ENCODE measurements at regions not wholly inside any gene's neighbourhood (a gene's known extent, or its start where the extent isn't known, plus 50 kb on each side); places are given as distances from the start of the nearest gene placed in this dataset.

DNA sequence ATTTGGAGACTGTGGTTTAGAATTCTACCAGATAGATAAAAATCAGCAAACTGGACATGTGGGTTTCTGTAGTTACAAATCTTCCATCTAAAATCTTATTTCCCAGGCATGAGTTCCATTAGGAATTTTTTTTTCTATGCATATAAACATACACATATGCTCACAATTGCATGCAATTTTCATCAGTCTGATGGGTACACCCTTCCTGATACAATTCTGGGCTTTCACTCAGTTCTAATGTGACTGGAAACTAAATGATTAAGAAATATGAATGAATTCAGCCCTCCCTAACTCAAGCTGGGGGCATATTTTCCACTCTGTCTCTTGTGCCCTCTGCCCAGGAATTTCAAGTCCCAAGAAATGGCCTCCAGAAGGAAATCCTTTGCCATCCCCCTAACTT, 187.1 kb downstream of the SNX19 start:
- TF ChIP-seq, protein P1, sequence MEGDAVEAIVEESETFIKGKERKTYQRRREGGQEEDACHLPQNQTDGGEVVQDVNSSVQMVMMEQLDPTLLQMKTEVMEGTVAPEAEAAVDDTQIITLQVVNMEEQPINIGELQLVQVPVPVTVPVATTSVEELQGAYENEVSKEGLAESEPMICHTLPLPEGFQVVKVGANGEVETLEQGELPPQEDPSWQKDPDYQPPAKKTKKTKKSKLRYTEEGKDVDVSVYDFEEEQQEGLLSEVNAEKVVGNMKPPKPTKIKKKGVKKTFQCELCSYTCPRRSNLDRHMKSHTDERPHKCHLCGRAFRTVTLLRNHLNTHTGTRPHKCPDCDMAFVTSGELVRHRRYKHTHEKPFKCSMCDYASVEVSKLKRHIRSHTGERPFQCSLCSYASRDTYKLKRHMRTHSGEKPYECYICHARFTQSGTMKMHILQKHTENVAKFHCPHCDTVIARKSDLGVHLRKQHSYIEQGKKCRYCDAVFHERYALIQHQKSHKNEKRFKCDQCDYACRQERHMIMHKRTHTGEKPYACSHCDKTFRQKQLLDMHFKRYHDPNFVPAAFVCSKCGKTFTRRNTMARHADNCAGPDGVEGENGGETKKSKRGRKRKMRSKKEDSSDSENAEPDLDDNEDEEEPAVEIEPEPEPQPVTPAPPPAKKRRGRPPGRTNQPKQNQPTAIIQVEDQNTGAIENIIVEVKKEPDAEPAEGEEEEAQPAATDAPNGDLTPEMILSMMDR (optimal IDR thresholded peaks at IDR 0.05 in 1 of 3, IDR thresholded peaks at IDR 0.05 in 1 of 3, conservative IDR thresholded peaks at IDR 0.05 in 1 of 3; ENCODE audit: extremely low read depth in 1 of 3, insufficient read depth in 2 of 3, low read length in 3 of 3) = no peak
- no peak for TF ChIP-seq EZH2 (IDR thresholded peaks at IDR 0.05; ENCODE audit: low read length)
